Effector memory CD8-positive, alpha-beta T cell (primary cell): ENCODE measurements at regions not wholly inside any gene's neighbourhood (a gene's known extent, or its start where the extent isn't known, plus 50 kb on each side); places are given as distances from the start of the nearest gene placed in this dataset.

Experiments used
- ATAC-seq: fragments of 150-1000 bp; cut with Tn5 transposase; replicated peaks from 2 replicates; pipeline ENCODE4 v1.10.0; 2021; ENCODE audit warnings: mild to moderate bottlenecking, moderate library complexity
- DNase-seq, 3 experiments: peaks; one replicate each; pipeline ENCODE4 v3.0.0; 2021
- H3K27ac Mint-ChIP-seq, 2 donors: one replicate each; pipeline ENCODE4 v1.8.0; 2022; ENCODE audit warnings: mild to moderate bottlenecking in 2 of 2, mixed read lengths in 2 of 2, moderate library complexity in 2 of 2
- H3K27me3 Mint-ChIP-seq, 2 donors: one replicate each; pipeline ENCODE4 v1.8.0; 2022; ENCODE audit warnings: mixed read lengths in 2 of 2
- H3K36me3 Mint-ChIP-seq: one replicate; pipeline ENCODE4 v1.8.0; 2022; ENCODE audit warnings: mild to moderate bottlenecking, moderate library complexity, mixed read lengths; ENCODE audit not compliant: insufficient read depth
- H3K4me1 Mint-ChIP-seq, 2 donors: one replicate each; pipeline ENCODE4 v1.8.0; 2022; ENCODE audit warnings: low read depth in 2 of 2, mixed read lengths in 2 of 2
- H3K4me3 Mint-ChIP-seq, 2 donors: one replicate each; pipeline ENCODE4 v1.8.0; 2022; ENCODE audit warnings: mild to moderate bottlenecking in 2 of 2, mixed read lengths in 2 of 2, moderate library complexity in 2 of 2
- H3K9me3 Mint-ChIP-seq, 2 donors: one replicate each; pipeline ENCODE4 v1.8.0; 2022; ENCODE audit warnings: mixed read lengths in 2 of 2

DNA sequence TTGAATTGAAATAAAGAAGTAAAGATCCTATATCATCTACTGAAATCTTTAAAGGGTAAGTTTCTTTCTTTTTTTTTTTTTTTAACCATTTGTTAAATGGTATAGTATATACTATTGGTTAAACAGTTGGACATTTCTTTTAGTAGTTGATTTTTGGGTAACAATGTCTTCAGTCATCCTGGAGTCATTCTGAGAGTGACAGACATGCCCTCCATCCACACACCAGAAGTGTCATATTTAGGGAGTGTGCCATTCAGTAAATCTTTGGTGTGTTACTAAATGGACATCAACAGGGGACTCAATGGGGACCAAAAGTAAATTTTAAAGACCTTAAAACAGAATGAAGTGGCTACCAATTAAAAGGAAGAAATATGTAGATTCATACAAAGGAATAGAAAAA, 50.8 kb upstream of the SLC39A10 start:
- no peak overlapping the region for H3K4me3 Mint-ChIP-seq

DNA sequence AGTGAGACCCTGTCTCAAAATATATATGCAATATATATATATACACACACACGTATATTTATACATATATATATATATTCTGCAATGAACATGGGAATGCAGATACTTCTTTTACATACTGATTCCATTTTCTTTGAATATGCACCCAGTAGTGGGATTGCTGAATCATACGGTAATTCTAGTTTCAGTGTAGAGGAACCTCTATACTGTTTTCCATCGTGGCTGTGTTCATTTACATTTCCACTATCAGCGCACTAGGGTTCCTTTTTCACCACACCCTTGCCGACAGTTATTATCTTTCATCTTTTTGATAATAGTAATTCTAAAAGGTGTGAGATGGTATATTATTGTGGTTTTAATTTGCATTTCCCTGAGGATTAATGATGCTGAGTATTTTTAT, 52.3 kb upstream of the SLC39A10 start:
- Mint-ChIP-seq H3K27me3 (peaks cover 0 to under 1% of the 10 kb centered on the region in 2 donors), H3K9me3 (no peaks in the 10 kb centered on the region), H3K4me1 (peaks cover 1 to 6% of the 10 kb centered on the region in 2 donors), H3K4me3 (no peak overlapping the region), H3K27ac (no peak overlapping the region), H3K36me3 (peaks cover 5% of the 10 kb centered on the region)
- no peak for ATAC-seq
- DNase-seq: no peak

More for the DNA sequence above, 50.8 kb upstream of the SLC39A10 start:
- ATAC-seq (no peak), DNase-seq (no peak)
- H3K4me1 Mint-ChIP-seq: peaks cover 1 to 6% of the 10 kb centered on the region in 2 donors
- no peak overlapping the region for H3K27ac Mint-ChIP-seq
- H3K9me3 Mint-ChIP-seq: no peaks in the 10 kb centered on the region
- peaks cover 5% of the 10 kb centered on the region for H3K36me3 Mint-ChIP-seq
- H3K27me3 Mint-ChIP-seq: peaks cover 0 to 6% of the 10 kb centered on the region in 2 donors

DNA sequence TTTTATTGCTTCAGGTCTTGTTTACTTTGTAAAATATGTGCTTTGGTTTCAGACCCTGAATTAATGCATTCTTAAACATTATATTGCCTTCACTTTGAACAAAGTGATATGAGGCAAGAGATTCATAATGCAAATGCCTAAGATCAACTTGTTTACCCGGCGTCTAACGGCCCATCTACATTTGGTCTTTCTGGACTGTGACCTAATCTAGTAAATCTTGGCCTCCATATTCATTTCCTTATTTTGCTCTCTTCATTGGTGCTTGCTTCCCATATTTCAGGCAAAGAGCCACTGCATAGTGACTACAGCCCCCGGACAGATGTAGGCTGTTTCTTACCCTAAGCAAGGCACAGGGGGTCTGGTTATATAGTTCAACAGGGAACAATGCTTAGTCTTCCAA, 53.0 kb upstream of the SLC39A10 start:
- DNase-seq (no peak), ATAC-seq (no peak)
- Mint-ChIP-seq H3K27ac (no peak overlapping the region), H3K27me3 (no peaks in the 10 kb centered on the region), H3K4me3 (no peak overlapping the region), H3K36me3 (peaks cover 5% of the 10 kb centered on the region), H3K4me1 (peaks cover 0 to 6% of the 10 kb centered on the region in 2 donors), H3K9me3 (no peaks in the 10 kb centered on the region)

DNA sequence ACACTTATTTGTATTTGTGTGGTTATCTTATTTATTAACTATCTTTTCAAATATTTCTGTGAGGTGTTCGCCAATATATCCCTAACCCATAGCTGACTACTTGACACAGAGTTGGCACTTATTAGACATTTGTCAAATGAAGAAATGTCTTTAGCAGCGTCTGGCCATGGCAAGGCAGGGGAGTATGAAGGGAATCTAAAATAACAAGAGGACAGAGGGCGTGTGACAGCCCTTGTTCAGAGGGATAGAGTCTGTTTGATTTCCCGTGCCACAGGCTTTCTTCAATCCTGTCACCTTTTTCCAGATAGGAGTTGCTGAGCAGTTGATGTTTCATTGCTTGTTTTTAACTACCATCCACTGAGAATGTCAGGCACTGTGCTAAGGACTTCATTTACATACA, 53.6 kb upstream of the SLC39A10 start:
- Mint-ChIP-seq H3K27me3 (no peaks in the 10 kb centered on the region), H3K9me3 (no peaks in the 10 kb centered on the region), H3K4me1 (peaks cover 0 to 6% of the 10 kb centered on the region in 2 donors), H3K4me3 (no peak overlapping the region), H3K36me3 (peaks cover 5% of the 10 kb centered on the region), H3K27ac (no peak overlapping the region)
- DNase-seq (no peak), ATAC-seq (no peak)

DNA sequence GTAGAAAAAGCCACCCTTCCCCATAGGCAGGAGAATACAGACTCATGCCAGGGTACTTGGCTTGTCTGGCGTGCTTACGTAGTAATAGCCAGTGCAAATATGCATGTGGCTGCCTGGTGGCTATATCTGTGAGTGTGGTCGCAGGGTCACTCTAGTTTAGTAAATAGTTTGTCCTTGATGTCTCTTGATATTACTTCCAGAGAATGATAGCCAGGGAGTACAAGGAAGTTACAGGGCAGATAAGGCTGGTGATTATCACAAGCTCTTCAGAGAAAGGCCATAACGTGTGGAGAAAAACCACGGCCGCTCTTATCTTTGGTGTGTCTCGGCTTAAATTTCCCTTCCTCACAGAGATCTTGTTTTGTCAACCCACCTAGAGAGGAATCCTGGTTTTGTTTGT, 54.3 kb upstream of the SLC39A10 start:
- H3K4me3 Mint-ChIP-seq: no peak overlapping the region
- H3K4me1 Mint-ChIP-seq: peaks cover 0 to 6% of the 10 kb centered on the region in 2 donors
- no peak overlapping the region for H3K27ac Mint-ChIP-seq
- DNase-seq: no peak
- no peak for ATAC-seq
- H3K9me3 Mint-ChIP-seq: no peaks in the 10 kb centered on the region
- H3K36me3 Mint-ChIP-seq: peaks cover 5% of the 10 kb centered on the region
- H3K27me3 Mint-ChIP-seq: no peaks in the 10 kb centered on the region

DNA sequence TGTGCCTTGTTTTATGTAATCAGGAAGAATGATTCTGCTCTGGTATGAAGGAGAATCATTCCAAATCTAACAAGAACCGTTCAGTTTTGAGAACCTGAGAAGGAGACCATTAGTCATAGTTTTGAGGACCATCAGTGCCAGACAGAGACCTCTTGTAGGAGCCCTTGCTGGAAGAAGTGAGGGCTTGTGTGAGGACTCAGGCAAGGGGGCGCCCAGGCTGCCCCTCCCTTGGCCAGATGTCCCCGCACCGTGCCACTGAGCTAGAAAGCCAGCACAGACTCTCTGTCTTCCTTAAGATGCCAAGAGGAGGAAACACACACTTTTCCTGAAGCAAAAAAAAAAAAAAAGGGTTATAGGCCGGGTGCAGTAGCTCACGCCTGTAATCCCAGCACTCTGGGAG, 55.7 kb upstream of the SLC39A10 start:
- Mint-ChIP-seq H3K27me3 (no peaks in the 10 kb centered on the region), H3K9me3 (no peaks in the 10 kb centered on the region), H3K36me3 (peaks cover 5% of the 10 kb centered on the region), H3K4me1 (peaks cover 0 to 8% of the 10 kb centered on the region in 2 donors), H3K4me3 (no peak overlapping the region), H3K27ac (peak overlapping the region in 1 of 2 donors; percentile 62)
- DNase-seq: no peak
- ATAC-seq: no peak

DNA sequence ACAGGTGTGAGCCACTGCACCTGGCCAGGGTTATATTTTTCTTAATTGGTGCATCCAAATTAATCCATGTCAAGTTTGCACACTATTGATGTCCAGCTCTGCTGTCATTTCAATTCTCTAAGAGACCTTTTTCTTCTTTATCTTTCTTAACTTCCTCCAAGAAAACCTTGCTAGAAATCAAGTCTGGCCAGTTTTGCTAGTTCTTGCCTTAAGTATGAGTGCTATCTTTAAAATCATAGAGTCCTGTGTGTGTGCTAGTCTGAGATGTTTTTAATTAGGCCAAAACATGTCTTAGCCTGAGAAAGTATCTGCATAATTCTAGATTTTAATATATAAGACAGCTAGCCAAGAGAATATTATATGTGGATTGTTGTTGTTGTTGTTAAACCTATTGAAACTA, 56.2 kb upstream of the SLC39A10 start:
- no peaks in the 10 kb centered on the region for H3K27me3 Mint-ChIP-seq
- DNase-seq: no peak
- H3K4me1 Mint-ChIP-seq: peaks cover 0 to 8% of the 10 kb centered on the region in 2 donors

DNA sequence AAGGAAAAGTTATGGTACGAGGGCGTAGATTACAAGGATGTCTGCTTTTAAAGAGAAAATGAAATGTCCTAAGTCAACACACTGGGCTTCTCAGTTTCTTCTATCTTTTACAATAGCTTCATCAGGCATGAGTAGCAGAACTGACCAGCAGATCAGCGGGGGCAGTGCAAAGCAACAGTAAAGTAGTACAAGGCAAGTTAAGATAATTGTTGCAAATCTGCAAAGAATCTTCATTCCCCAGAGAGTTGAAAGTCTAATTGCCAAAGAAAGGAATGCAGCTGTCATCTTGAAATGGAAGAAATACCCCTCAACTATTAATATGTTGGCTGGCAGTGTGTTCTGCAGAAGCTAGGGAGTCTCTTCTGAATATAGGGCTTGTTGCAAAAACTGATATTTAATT, 60.2 kb upstream of the SLC39A10 start:
- H3K9me3 Mint-ChIP-seq: peaks cover 0 to 3% of the 10 kb centered on the region in 2 donors
- ATAC-seq (no peak), DNase-seq (no peak)
- H3K4me1 Mint-ChIP-seq: peaks cover 0 to 13% of the 10 kb centered on the region in 2 donors
- H3K4me3 Mint-ChIP-seq: no peak overlapping the region
- no peaks in the 10 kb centered on the region for H3K27me3 Mint-ChIP-seq
- no peak overlapping the region for H3K27ac Mint-ChIP-seq
- H3K36me3 Mint-ChIP-seq: no peaks in the 10 kb centered on the region

More for the DNA sequence above, 56.2 kb upstream of the SLC39A10 start:
- Mint-ChIP-seq H3K4me3 (no peak overlapping the region), H3K27ac (peak overlapping the region in 1 of 2 donors; percentile 62), H3K9me3 (no peaks in the 10 kb centered on the region), H3K36me3 (peaks cover 5% of the 10 kb centered on the region)
- ATAC-seq: no peak

DNA sequence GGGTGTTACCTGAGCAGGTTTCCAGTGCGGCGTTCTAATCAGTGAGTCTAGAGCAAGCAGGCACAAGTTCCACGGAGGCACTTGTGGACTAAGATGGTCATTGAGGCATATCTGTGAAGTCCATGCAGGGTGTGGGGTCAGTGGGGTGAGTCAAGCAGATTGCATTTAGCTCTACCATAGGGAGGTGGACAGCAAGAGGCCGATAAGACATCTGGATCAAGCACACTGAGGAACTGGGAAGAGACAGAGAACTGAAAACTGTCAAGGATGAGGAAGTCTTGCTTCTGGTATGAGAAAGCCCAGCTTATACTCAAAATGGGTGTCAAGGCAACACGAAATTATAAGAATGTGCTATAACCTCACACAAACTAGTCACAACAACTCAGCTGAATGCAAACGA, 61.2 kb upstream of the SLC39A10 start:
- DNase-seq (no peak), ATAC-seq (no peak)
- H3K4me3 Mint-ChIP-seq: no peak overlapping the region
- peaks cover 0 to 13% of the 10 kb centered on the region in 2 donors for H3K4me1 Mint-ChIP-seq
- no peaks in the 10 kb centered on the region for H3K27me3 Mint-ChIP-seq
- H3K27ac Mint-ChIP-seq: no peak overlapping the region
- peaks cover 0 to 3% of the 10 kb centered on the region in 2 donors for H3K9me3 Mint-ChIP-seq
- no peaks in the 10 kb centered on the region for H3K36me3 Mint-ChIP-seq

DNA sequence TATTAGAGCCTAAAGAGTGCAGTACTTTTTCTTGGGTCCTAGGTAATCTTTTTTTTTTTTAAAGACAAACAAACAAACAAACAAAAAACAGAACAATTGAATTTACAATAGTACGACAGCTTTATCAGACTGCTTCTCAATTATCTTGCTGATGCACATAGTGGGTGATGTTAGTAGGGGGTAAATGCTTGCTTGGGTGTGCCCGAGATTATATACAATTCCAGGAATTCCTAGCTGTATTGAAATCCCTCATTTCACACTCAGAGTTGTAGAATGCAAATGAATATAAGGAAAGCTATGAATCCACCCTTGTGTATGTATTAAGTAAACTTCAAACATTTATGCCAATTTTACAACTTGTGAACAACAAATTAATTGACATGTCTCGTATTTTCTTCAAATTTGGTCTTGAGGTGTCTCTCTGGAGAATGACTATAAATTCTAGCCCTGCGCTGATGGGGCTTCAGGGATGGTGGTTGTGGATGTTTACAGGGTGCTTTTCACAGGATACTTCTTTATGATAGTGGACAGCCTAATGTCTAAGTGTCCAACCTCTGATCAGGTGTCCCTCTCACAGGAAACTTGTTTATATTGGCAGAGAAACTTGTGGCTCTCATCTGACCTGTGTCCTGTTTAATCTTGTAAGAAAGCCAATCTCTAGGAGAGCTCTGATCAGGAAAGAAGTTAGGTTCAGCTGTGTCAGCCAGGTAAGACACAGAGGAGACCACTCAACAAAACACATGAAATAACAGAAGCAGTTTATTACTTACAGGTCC, 61.9 kb upstream of the SLC39A10 start:
- Mint-ChIP-seq H3K4me1 (peaks cover 0 to 13% of the 10 kb centered on the region in 2 donors), H3K27ac (no peak overlapping the region), H3K4me3 (no peak overlapping the region), H3K27me3 (no peaks in the 10 kb centered on the region), H3K9me3 (peaks cover 0 to 3% of the 10 kb centered on the region in 2 donors), H3K36me3 (no peaks in the 10 kb centered on the region)
- no peak for DNase-seq
- no peak for ATAC-seq

DNA sequence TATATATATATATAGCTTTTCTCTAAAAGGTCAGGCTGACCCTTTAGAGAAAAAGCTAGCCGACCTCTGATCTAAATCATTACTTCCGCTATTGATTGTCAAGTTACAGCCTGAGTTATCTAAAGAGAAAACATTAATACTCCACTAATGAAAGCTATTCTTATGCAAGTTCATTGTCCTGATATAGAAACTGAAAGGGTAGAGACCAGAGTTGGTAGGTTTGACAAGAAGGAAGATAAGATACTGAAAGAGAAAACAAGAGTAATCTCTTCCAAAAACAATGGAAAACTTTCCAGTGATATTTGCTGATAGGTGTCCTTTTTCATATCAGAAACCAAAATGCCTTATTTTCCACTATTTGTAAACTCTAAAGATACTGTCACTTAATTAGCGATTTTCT, 62.8 kb upstream of the SLC39A10 start:
- Mint-ChIP-seq H3K27ac (no peak overlapping the region), H3K27me3 (no peaks in the 10 kb centered on the region), H3K4me3 (no peak overlapping the region), H3K36me3 (no peaks in the 10 kb centered on the region), H3K4me1 (peaks cover 0 to 13% of the 10 kb centered on the region in 2 donors), H3K9me3 (peaks cover 0 to 3% of the 10 kb centered on the region in 2 donors)
- no peak for DNase-seq
- no peak for ATAC-seq

DNA sequence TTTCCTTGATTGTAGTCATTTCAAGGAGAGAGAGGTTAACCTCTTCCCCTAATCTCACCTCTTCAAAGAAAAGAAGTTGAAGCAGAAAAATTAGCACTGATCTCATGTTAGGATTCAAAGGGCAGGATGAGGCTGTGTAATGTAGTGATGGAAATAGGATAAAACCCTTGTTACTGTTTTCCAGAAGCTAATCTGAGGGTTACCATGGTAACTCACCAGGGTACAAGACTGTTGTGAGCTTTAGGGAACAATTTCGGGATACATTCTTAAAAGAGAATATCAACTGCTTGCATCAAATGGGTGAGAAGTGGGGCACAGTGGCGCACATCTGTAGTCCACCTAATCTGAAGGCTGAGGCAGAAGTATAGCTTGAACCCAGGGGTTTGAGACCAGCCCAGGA, 64.9 kb upstream of the SLC39A10 start:
- Mint-ChIP-seq H3K9me3 (peaks cover 0 to 3% of the 10 kb centered on the region in 2 donors), H3K4me1 (peaks cover 0 to 10% of the 10 kb centered on the region in 2 donors), H3K27ac (no peak overlapping the region), H3K4me3 (no peak overlapping the region), H3K27me3 (no peaks in the 10 kb centered on the region), H3K36me3 (no peaks in the 10 kb centered on the region)
- DNase-seq: no peak
- no peak for ATAC-seq

DNA sequence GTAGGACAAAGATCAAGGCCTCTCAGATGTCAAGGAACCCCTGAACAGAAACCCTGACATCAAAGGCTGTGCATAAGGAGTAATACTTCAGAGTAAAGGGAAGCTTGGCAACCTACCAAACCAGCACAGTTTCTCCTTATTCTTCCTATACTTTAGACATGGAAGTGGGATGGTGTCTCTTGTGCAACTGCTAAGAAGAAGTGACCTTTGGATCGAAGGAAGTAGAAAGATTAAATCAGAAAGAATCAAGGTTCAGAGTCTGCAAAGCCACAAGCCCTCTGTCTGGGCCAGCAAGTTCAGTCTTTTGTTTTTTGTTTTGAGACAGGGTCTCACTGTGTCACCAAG, 66.2 kb upstream of the SLC39A10 start:
- Mint-ChIP-seq H3K4me3 (no peak overlapping the region), H3K9me3 (peaks cover 0 to 3% of the 10 kb centered on the region in 2 donors), H3K36me3 (no peaks in the 10 kb centered on the region), H3K27me3 (no peaks in the 10 kb centered on the region), H3K27ac (no peak overlapping the region), H3K4me1 (peaks cover 0 to 10% of the 10 kb centered on the region in 2 donors)
- ATAC-seq (no peak), DNase-seq (no peak)

DNA sequence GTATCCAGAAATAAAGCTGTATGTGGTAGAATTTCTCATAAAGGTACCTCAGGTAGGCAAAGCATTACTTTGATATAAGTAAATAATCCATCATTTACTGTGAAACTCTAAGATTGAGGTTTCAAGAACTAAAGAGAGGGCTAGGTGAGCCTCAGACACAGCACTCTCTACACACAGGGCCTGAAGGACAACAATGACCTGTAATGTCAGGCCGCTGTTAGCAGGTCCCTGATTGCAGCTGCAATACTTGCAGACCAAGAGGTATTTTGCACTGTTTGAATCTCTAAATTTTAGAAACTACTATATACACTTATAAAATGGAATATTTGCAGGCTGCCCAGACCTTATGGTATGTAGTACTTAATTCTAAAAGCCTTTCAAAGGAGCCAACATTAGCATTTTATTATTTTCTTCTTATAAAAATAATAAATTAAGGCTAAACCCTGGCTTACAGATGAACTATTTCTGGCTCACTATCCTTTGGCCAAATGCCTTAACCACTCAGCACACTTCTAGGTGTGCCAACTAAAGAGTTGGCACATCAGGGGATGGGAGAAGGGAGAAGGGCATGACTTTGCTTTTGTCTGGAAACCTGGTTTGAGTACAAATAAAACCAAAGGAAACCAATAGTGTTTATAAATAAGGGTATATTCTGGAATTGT, 66.7 kb upstream of the SLC39A10 start:
- Mint-ChIP-seq H3K9me3 (peaks cover 0 to under 1% of the 10 kb centered on the region in 2 donors), H3K27me3 (no peaks in the 10 kb centered on the region), H3K36me3 (no peaks in the 10 kb centered on the region), H3K4me1 (peaks cover 0 to 10% of the 10 kb centered on the region in 2 donors), H3K4me3 (no peak overlapping the region), H3K27ac (no peak overlapping the region)
- no peak for DNase-seq
- no peak for ATAC-seq
